ENCODE measurements at regions not wholly inside any gene's neighbourhood (a gene's known extent, or its start where the extent isn't known, plus 50 kb on each side); places are given as distances from the start of the nearest gene placed in this dataset.

- Histone ChIP-seq H3K9me3 (ENCODE audit: control insufficient read depth, insufficient read depth, low read depth, low read length) (no peaks in the 10 kb centered on the region), H3K4me1 (ENCODE audit: control insufficient read depth, insufficient read depth, low read length) (no peaks in the 10 kb centered on the region), H3K27ac (ENCODE audit: extremely low read depth, low read depth, low read length) (no peak overlapping the region), H3K36me3 (ENCODE audit: control insufficient read depth in 2 of 2, insufficient read depth in 1 of 2, low read length in 2 of 2) (no peaks in the 10 kb centered on the region), H3K4me3 (ENCODE audit: low read depth, low read length) (no peak overlapping the region)
- CTCF ChIA-PET = no interaction called here
- TF ChIP-seq ZNF121 (tag by site-specific recombination; IDR thresholded peaks at IDR 0.05) (no peak), SCRT2 (tag by site-specific recombination; IDR thresholded peaks at IDR 0.05) (peak; percentile 51), ATF2 (tag by site-specific recombination; IDR thresholded peaks at IDR 0.05; ENCODE audit: low read depth) (peak; percentile 77; the same call in 1 of the 2 replicates)
- POLR2A ChIA-PET = no interaction called here
Measured at GRCh38 chr6:81859884-81860283, 107.4 kb upstream of the TENT5A start.

- no peaks in the 10 kb centered on the region for H3K36me3 ChIP-seq (ENCODE audit: control insufficient read depth in 2 of 2, insufficient read depth in 1 of 2, low read length in 2 of 2)
- ChIA-PET CTCF (interaction anchor here (0.7 kb wide), 1 partner anchor 181 kb away, joined by 3 read pairs; no protein-coding TSS in a partner anchor), POLR2A (no interaction called here)
- no peak overlapping the region for H3K27ac ChIP-seq (ENCODE audit: extremely low read depth, low read depth, low read length)
- H3K4me3 ChIP-seq (ENCODE audit: low read depth, low read length) = no peak overlapping the region
- TF ChIP-seq ZBTB20 (tag by site-specific recombination; IDR thresholded peaks at IDR 0.05) (no peak), ZNF148 (tag by site-specific recombination; IDR thresholded peaks at IDR 0.05; ENCODE audit: borderline replicate concordance) (no peak), ZNF24 (tag by site-specific recombination; IDR thresholded peaks at IDR 0.05) (no peak), GLI4 (tag by site-specific recombination; IDR thresholded peaks at IDR 0.05) (no peak), ZNF292 (tag by site-specific recombination; IDR thresholded peaks at IDR 0.05; ENCODE audit: borderline replicate concordance, low read depth) (no peak), ZNF580 (tag by site-specific recombination; IDR thresholded peaks at IDR 0.05) (no peak), HOXD13 (CRISPR knock-in tag; IDR thresholded peaks at IDR 0.05; ENCODE audit: borderline replicate concordance) (no peak), ZNF416 (tag by site-specific recombination; IDR thresholded peaks at IDR 0.05) (no peak), ZNF391 (tag by site-specific recombination; IDR thresholded peaks at IDR 0.05; ENCODE audit: borderline replicate concordance, low read depth) (no peak), ZNF843 (tag by site-specific recombination; IDR thresholded peaks at IDR 0.05) (no peak), ZNF48 (tag by site-specific recombination; IDR thresholded peaks at IDR 0.05) (no peak), GLI2 (tag by site-specific recombination; IDR thresholded peaks at IDR 0.05; ENCODE audit: borderline replicate concordance, low read depth) (no peak)
- H3K4me1 ChIP-seq (ENCODE audit: control insufficient read depth, insufficient read depth, low read length) = no peaks in the 10 kb centered on the region
- H3K9me3 ChIP-seq (ENCODE audit: control insufficient read depth, insufficient read depth, low read depth, low read length) = no peaks in the 10 kb centered on the region
Measured at GRCh38 chr6:81857812-81858211, 105.3 kb upstream of the TENT5A start.

- TF ChIP-seq ZNF350 (tag by site-specific recombination; IDR thresholded peaks at IDR 0.05) (no peak), ZXDB (tag by site-specific recombination; IDR thresholded peaks at IDR 0.05) (no peak), ZNF394 (tag by site-specific recombination; IDR thresholded peaks at IDR 0.05; ENCODE audit: borderline replicate concordance) (no peak)
- H3K4me1 ChIP-seq (ENCODE audit: control insufficient read depth, insufficient read depth, low read length) = no peaks in the 10 kb centered on the region
- H3K9me3 ChIP-seq (ENCODE audit: control insufficient read depth, insufficient read depth, low read depth, low read length) = no peaks in the 10 kb centered on the region
- H3K27ac ChIP-seq (ENCODE audit: extremely low read depth, low read depth, low read length) = no peak overlapping the region
- no peaks in the 10 kb centered on the region for H3K36me3 ChIP-seq (ENCODE audit: control insufficient read depth in 2 of 2, insufficient read depth in 1 of 2, low read length in 2 of 2)
- CTCF ChIA-PET = no interaction called here
- no peak overlapping the region for H3K4me3 ChIP-seq (ENCODE audit: low read depth, low read length)
- POLR2A ChIA-PET = no interaction called here
Measured at GRCh38 chr6:81856872-81857271, 104.4 kb upstream of the TENT5A start.

Measured in HEK293 (cell line).